HepG2 (cell line): ENCODE measurements at regions not wholly inside any gene's neighbourhood (a gene's known extent, or its start where the extent isn't known, plus 50 kb on each side); places are given as distances from the start of the nearest gene placed in this dataset.

ENCODE experiments used
- ATAC-seq: fragments of 200-7000 bp; cut with Tn5 transposase; 3 replicates; pipeline ENCODE4 v1.9.1; 2020; ENCODE audit warnings: mild to moderate bottlenecking, moderate library complexity
- BruUV-seq: library from RNA; stranded (reverse); fragments of 400-500 nt; replicated peaks from 2 replicates; lab custom pipeline; 2021; lab: Mats Ljungman, UMichigan
- CTCF ChIA-PET: fragments of 300-600 bp; formaldehyde crosslinking; extraction: SDS; loops from one replicate; lab custom pipeline; 2021; ENCODE audit warnings: low total read pairs, inconsistent platforms, low intra/inter-chr PET ratio; lab: Yijun Ruan, JAX
- POLR2A ChIA-PET: fragments of 350-600 bp; sonication (Branson Sonifier 250); formaldehyde crosslinking; loops from one replicate; lab custom pipeline; 2020; ENCODE audit warnings: antibody characterized with exemption, inconsistent platforms; lab: Yijun Ruan, JAX
- DNase-seq: peaks from one replicate; pipeline ENCODE4 v3.0.0-alpha.2; 2015; ENCODE audit warnings: low spot score
- FAIRE-seq: peaks from 3 replicates; lab custom pipeline; 2011; peaks lifted over from hg19 to GRCh38; lab: Jason Lieb, UNC
- H2AFZ ChIP-seq: one replicate; pipeline ENCODE4 v1.6.1; 2011; ENCODE audit warnings: low read length, inconsistent platforms
- H3K27ac ChIP-seq: fragments of 300-600 bp; 3 replicates; pipeline ENCODE4 v1.8.0; 2011; ENCODE audit warnings: mixed run types, mild to moderate bottlenecking, mixed read lengths, low read length, inconsistent platforms; ENCODE audit not compliant: insufficient read depth; ENCODE audit errors: extremely low read length
- H3K27me3 ChIP-seq, 2 experiments: fragments of 200-600 bp in 1 of 2; 2 replicates in 1 of 2; 3 replicates in 1 of 2; pipeline versions ENCODE4 v1.6.0 to v1.8.0; 2011; ENCODE audit warnings: low read length in 2 of 2, mild to moderate bottlenecking in 2 of 2, moderate library complexity in 2 of 2, inconsistent platforms in 1 of 2; ENCODE audit not compliant: insufficient read depth in 2 of 2, control insufficient read depth in 1 of 2
- H3K36me3 ChIP-seq, 2 experiments: fragments of 200-600 bp in 1 of 2; replicated peaks in 1 of 2; 2 replicates in 1 of 2; 3 replicates in 1 of 2; pipeline versions ENCODE4 v1.5.1 to v1.8.0; 2011; ENCODE audit warnings: low read length in 2 of 2, inconsistent platforms in 1 of 2; ENCODE audit not compliant: insufficient read depth in 2 of 2, control insufficient read depth in 1 of 2
- H3K4me1 ChIP-seq: 2 replicates; pipeline ENCODE4 v1.5.1; 2012; ENCODE audit warnings: low read length, inconsistent platforms; ENCODE audit not compliant: insufficient read depth
- H3K4me2 ChIP-seq: 2 replicates; pipeline ENCODE4 v1.6.0; 2011; ENCODE audit warnings: low read depth, low read length, inconsistent platforms
- H3K4me3 ChIP-seq, 3 experiments: fragments of 200-600 bp in 1 of 3; sonication (generic), shearing (Covaris generic) in 1 of 3; replicated peaks in 1 of 3; 2 replicates each; pipeline ENCODE4 v1.5.1; 2011 to 2016; ENCODE audit warnings: low read length in 3 of 3, inconsistent platforms in 2 of 3, low read depth in 2 of 3, mild to moderate bottlenecking in 2 of 3, control low read depth in 1 of 3, mixed read lengths in 1 of 3; ENCODE audit not compliant: insufficient read depth in 1 of 3
- H3K79me2 ChIP-seq: one replicate; pipeline ENCODE4 v1.6.1; 2011; ENCODE audit warnings: low read length, inconsistent platforms; ENCODE audit not compliant: insufficient read depth
- H3K9ac ChIP-seq: 2 replicates; pipeline ENCODE4 v1.6.0; 2011; ENCODE audit warnings: mild to moderate bottlenecking, low read depth, low read length, inconsistent platforms; ENCODE audit not compliant: insufficient read depth
- H3K9me3 ChIP-seq: 2 replicates; pipeline ENCODE4 v1.5.1; 2012; ENCODE audit warnings: mild to moderate bottlenecking, low read length
- H4K20me1 ChIP-seq: 2 replicates; pipeline ENCODE4 v1.6.0; 2011; ENCODE audit warnings: inconsistent platforms, mild to moderate bottlenecking, low read length, moderate library complexity; ENCODE audit not compliant: insufficient read depth
- HDAC2 ChIP-seq: sonication (generic); formaldehyde crosslinking; IDR thresholded peaks from 2 replicates; pipeline ENCODE4 v1.4.0; 2020; ENCODE audit warnings: missing genetic modification reagents
- MAFF ChIP-seq: IDR thresholded peaks from 2 replicates; pipeline ENCODE4 v1.6.1; 2011; ENCODE audit warnings: low read depth, low read length, improper control_type of control experiment
- MAFK ChIP-seq, 2 experiments: IDR thresholded peaks in 1 of 2; conservative IDR thresholded peaks in 1 of 2; 2 replicates each; pipeline ENCODE4 v1.6.1; 2011; ENCODE audit warnings: improper control_type of control experiment in 2 of 2, low read length in 2 of 2
- SKIL ChIP-seq: sonication (generic); formaldehyde crosslinking; IDR thresholded peaks from 2 replicates; pipeline ENCODE4 v1.8.0; 2022; ENCODE audit warnings: missing genetic modification reagents, mild to moderate bottlenecking, moderate library complexity, borderline replicate concordance
- TMF1 ChIP-seq: sonication (generic); formaldehyde crosslinking; IDR thresholded peaks from 2 replicates; pipeline ENCODE4 v1.8.1; 2022; ENCODE audit warnings: low read depth, missing genetic modification reagents
- ZBTB20 ChIP-seq: sonication (generic); formaldehyde crosslinking; IDR thresholded peaks from 2 replicates; pipeline ENCODE4 v1.8.1; 2023; ENCODE audit warnings: missing genetic modification reagents, low read depth, mild to moderate bottlenecking, borderline replicate concordance
- ZBTB26 ChIP-seq: IDR thresholded peaks from 2 replicates; pipeline ENCODE4 v1.6.1; 2016; ENCODE audit warnings: missing compliant biosample characterization, missing genetic modification reagents, borderline replicate concordance
- ZNF670 ChIP-seq: sonication (generic); formaldehyde crosslinking; IDR thresholded peaks from 2 replicates; pipeline ENCODE4 v1.8.0; 2022; ENCODE audit warnings: mild to moderate bottlenecking, missing genetic modification reagents, borderline replicate concordance
- ZNF850 ChIP-seq: sonication (generic); formaldehyde crosslinking; conservative IDR thresholded peaks from 2 replicates; pipeline ENCODE4 v1.9.0; 2021; ENCODE audit warnings: mild to moderate bottlenecking, missing genetic modification reagents
- WGBS: methylation state at CpG from one replicate; pipeline ENCODE4 v1.1.6; 2017; ENCODE audit warnings: low lambda C conversion rate; 5-methylcytosine and 5-hydroxymethylcytosine counted together
- in situ Hi-C: cut with HindIII; loops from 2 replicates; pipeline ENCODE4 v1.10.0; 2017; ENCODE audit warnings: low pct_unique_long_range_greater_than_20kb; ENCODE audit not compliant: extremely low pct_ligation_motif_present
- intact Hi-C: fragments of 100-400 bp; cut with micrococcal nuclease; formaldehyde crosslinking; loops from one replicate; pipeline ENCODE4 v1.10.0; 2022; ENCODE audit not compliant: unreplicated experiment
- TF ChIP-seq, protein P1 (sequence below): sonication (generic); formaldehyde crosslinking; IDR thresholded peaks from 2 replicates; pipeline ENCODE4 v1.5.0; 2020; ENCODE audit warnings: mild to moderate bottlenecking, low read depth, missing genetic modification reagents, borderline replicate concordance
- TF ChIP-seq, protein P2 (sequence below): sonication (generic); formaldehyde crosslinking; IDR thresholded peaks from 2 replicates; pipeline ENCODE4 v1.4.0; 2020; ENCODE audit warnings: missing genetic modification reagents

DNA sequence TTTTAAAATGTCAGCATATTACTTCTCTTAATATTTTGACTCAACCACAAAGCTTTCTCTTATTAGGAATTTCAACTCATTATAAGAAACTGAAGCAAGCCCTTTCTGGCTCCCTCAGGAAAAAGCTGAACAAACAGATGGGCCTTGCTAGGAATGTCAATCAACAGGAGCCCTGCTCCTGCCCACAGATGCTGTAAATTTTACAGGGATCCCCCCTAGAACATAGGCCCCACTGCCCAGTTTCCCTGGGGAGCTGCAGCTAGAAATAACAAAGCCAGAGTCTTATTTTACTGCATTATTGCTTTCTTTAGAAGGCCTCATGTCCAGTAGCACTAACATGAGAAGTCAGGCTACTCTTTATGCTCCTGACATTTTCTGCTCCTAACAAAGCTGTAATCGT lies 103.8 kb downstream of the PCSK1 start:
- BruUV-seq: no TSS peak

GRCh38 chr5:96327722-96328121 lies 105.3 kb downstream of the PCSK1 start:
- no peak for FAIRE-seq
- no peaks in the 10 kb centered on the region for H3K79me2 ChIP-seq
- H3K4me3 ChIP-seq: no peak overlapping the region
- no peak overlapping the region for H3K9ac ChIP-seq
- BruUV-seq: no TSS peak
- intact Hi-C loops (no loop called here), in situ Hi-C loops (loop anchor here (25.0 kb wide), 1 partner anchor 690 kb away; the partner anchor contains the start of gene RFESD)
- POLR2A ChIA-PET: no interaction called here
- ATAC-seq: no peak
- CTCF ChIA-PET: no interaction called here
- no peaks in the 10 kb centered on the region for H4K20me1 ChIP-seq
- no peaks in the 10 kb centered on the region for H3K36me3 ChIP-seq
- H3K4me2 ChIP-seq: no peak overlapping the region
- WGBS: 97% methylated on average over 2 of the region's 2 CpGs
- H2AFZ ChIP-seq: no peak overlapping the region
- no peaks in the 10 kb centered on the region for H3K27me3 ChIP-seq
- H3K9me3 ChIP-seq: no peaks in the 10 kb centered on the region
- DNase-seq: no peak
- no peak overlapping the region for H3K27ac ChIP-seq
- H3K4me1 ChIP-seq: peaks cover 28% of the 10 kb centered on the region
- TF ChIP-seq ZNF850 (no peak), ZBTB26 (no peak), HDAC2 (CRISPR knock-in tag) (no peak), TMF1 (CRISPR knock-in tag) (no peak)
- TF ChIP-seq, protein P1, sequence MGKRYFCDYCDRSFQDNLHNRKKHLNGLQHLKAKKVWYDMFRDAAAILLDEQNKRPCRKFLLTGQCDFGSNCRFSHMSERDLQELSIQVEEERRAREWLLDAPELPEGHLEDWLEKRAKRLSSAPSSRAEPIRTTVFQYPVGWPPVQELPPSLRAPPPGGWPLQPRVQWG (CRISPR knock-in tag): no peak
- TF ChIP-seq, protein P2, sequence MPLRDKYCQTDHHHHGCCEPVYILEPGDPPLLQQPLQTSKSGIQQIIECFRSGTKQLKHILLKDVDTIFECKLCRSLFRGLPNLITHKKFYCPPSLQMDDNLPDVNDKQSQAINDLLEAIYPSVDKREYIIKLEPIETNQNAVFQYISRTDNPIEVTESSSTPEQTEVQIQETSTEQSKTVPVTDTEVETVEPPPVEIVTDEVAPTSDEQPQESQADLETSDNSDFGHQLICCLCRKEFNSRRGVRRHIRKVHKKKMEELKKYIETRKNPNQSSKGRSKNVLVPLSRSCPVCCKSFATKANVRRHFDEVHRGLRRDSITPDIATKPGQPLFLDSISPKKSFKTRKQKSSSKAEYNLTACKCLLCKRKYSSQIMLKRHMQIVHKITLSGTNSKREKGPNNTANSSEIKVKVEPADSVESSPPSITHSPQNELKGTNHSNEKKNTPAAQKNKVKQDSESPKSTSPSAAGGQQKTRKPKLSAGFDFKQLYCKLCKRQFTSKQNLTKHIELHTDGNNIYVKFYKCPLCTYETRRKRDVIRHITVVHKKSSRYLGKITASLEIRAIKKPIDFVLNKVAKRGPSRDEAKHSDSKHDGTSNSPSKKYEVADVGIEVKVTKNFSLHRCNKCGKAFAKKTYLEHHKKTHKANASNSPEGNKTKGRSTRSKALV: no peak

More for the DNA sequence above, 103.8 kb downstream of the PCSK1 start:
- FAIRE-seq (no peak), DNase-seq (no peak), ATAC-seq (no peak)
- Histone ChIP-seq H3K4me2 (no peak overlapping the region), H3K9me3 (no peaks in the 10 kb centered on the region), H4K20me1 (no peaks in the 10 kb centered on the region), H3K27ac (no peak overlapping the region), H3K9ac (no peak overlapping the region), H3K36me3 (no peaks in the 10 kb centered on the region), H3K27me3 (no peaks in the 10 kb centered on the region), H2AFZ (no peak overlapping the region), H3K79me2 (no peaks in the 10 kb centered on the region), H3K4me3 (no peak overlapping the region), H3K4me1 (peaks cover 31% of the 10 kb centered on the region)
- ChIA-PET POLR2A (no interaction called here), CTCF (no interaction called here)
- in situ Hi-C loops (loop anchor here (25.0 kb wide), 1 partner anchor 692 kb away; the partner anchor contains the start of gene RFESD), intact Hi-C loops (no loop called here)
- 95% methylated on average over 1 of the region's 1 CpG for WGBS
- TF ChIP-seq MAFF (peak; percentile 42; the same call in 1 of the 2 replicates), ZBTB20 (no peak), SKIL (no peak), MAFK (conservative IDR thresholded peaks at IDR 0.05 in 1 of 2, IDR thresholded peaks at IDR 0.05 in 1 of 2; ENCODE audit: low read length in 2 of 2) (peak in 1 of 2 experiments; percentile 39; a peak in 2 of 4 replicates), ZNF670 (CRISPR knock-in tag) (no peak)
